HUDEP-2 (cell line): ENCODE measurements at regions not wholly inside any gene's neighbourhood (a gene's known extent, or its start where the extent isn't known, plus 50 kb on each side); places are given as distances from the start of the nearest gene placed in this dataset.
"Not testable (repeated sequence)": the region's sequence is repeated elsewhere in the genome, so short reads cannot be mapped to it uniquely, and the experiment has no call there.

ENCODE experiments used
- DNase-seq, 76 experiments: peaks; one replicate each; lab custom pipeline; 2025; ENCODE audit not compliant: unreplicated experiment in 76 of 76; lab: John Stamatoyannopoulos, UW

DNA sequence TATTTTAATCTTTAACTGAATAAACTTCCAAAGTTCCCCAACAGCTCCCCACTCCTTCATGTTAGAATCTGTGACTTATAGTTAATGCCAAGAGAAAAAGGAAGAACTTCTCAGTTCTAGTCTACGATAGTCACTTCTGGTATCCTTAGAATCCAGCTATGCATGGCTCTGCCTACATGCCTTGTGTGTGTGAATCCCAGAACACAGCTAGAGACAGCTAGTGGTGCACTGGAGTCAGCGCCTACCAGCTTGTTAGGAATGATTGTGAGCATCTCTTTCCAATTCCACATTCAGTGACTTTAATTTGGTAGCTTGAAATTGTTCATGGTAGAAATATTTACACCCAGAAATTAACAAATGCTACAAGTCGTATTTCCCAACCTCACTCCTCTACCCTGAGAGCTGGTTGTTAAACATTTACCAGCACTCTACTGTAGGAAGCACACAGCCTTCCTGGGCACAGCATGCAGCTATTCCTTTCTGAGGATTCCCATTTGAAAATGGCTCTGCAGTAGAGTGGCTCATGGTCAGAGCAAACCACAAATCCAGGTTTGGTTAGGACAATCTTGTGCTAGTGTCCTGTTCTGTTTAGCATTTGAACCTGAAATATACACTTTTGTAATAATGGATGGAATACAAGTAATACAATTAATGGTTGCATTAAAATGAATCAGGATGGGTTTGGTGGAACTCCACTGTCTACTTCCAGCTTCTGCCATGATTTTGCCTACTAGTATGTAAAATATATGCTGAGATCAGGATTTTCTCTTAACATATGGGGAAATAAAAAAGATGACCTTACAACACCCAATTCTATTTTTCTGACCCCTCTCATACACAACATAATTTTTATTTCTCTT is 371.0 kb upstream of the GBE1 start:
- DNase-seq = no peak

DNA sequence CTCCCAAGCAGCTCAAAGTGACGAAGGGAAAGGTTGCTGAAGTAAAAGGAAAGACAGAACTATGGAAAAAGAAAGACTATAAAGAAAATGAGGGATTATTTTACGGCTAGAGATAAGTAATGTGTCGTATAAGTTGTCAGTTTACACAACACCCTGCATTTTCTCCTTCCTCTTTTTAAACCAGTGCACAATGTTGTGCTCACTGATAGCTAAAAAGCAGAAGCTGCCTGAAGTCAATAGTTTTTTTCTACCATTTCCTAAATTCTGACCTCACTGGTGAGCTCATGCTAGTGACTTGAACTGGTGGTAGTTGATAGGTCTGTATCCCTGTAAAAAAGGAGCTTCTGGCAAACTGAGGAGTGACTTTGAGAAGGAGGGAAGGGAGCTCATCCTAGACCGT is 368.6 kb upstream of the GBE1 start:
- peak in 3 of 76 experiments; percentile 3 to 17 (median 17) for DNase-seq

DNA sequence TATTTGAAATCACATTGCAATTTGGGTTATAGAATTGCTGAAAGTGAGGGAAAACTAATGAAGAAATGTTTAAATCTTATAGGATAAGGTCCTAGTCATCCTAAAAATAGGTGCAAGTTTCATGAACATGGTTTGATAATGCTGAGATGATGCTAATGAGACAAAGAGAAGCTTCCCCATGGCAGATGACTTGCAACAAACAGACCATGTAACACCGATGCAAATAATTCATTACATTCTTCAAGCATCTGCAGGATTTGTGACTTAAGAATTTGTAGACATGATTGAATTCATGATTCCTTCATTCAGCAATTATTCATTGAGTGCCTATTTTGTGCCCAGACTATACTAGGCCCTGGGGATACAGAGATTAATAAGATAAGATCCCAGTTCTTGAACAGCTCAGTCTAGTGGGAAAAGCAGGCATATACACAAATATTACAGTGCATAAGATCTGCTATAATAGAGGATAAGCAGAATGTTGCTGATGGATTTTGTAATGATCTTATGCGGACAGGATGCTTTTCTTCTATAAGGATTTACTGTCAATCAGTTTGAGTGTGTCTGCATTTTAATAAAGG is 367.9 kb upstream of the GBE1 start:
- DNase-seq = no peak

DNA sequence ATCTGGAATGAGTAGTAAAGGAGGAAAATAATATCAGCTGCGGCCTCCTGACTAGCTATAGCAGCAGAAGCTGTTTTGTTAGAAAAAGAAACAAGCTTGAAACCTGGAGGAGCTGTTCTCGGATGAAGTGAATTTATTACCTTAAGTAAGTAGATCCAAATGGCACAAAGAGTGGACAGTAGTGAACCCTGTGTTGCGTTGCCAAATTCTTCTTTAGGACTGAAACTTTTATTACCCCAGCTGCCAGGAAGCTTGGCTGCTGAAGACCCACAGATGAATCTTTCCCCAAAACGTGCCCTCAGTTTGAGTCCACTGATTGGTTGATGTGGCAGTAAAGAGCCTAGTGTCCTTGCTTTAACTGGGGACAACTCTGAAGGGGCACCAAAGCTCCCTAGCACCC is 366.8 kb upstream of the GBE1 start:
- no peak for DNase-seq

- no peak for DNase-seq
Measured at GRCh38 chr3:82122554-82123345, 361.3 kb upstream of the GBE1 start.

GRCh38 chr3:82114589-82114988 is 353.1 kb upstream of the GBE1 start:
- no peak for DNase-seq

DNA sequence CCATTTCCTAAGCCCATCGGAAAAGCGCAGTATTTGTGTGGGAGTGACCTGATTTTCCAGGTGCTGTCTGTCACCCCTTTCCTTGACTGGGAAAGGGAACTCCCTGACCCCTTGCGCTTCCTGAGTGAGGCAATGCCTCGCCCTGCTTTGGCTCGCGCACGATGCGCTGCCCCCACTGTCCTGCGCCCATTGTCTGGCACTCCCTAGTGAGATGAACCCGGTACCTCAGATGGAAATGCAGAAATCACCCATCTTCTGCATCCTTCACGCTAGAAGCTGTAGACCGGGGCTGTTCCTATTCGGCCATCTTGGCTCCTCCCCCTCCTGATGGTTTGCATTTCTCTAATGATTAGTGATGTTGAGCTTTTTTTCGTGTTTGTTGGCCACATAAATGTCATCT is 349.3 kb upstream of the GBE1 start:
- DNase-seq = not testable (repeated sequence)

GRCh38 chr3:82103241-82103640 is 341.8 kb upstream of the GBE1 start:
- DNase-seq = no peak

DNA sequence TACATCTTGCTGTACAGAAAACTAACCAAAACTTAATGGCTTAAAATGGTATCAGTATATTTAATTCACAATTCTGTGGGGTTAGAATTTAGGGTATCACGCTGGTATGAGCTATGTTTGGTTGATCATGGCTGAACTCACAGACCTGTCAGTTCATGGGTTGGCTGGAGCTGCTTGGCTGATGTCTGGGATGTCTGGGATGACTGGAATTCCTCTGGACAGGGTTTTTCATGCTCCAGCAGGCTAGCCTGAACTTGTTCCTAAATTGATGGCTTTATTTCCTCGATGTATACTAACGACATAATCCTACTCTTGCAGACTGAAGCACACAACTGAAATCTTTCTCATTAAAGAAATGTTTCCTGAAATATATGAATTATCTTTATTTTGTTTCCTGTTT is 338.9 kb upstream of the GBE1 start:
- DNase-seq = no peak

GRCh38 chr3:82093641-82094040 is 332.2 kb upstream of the GBE1 start:
- no peak for DNase-seq

DNA sequence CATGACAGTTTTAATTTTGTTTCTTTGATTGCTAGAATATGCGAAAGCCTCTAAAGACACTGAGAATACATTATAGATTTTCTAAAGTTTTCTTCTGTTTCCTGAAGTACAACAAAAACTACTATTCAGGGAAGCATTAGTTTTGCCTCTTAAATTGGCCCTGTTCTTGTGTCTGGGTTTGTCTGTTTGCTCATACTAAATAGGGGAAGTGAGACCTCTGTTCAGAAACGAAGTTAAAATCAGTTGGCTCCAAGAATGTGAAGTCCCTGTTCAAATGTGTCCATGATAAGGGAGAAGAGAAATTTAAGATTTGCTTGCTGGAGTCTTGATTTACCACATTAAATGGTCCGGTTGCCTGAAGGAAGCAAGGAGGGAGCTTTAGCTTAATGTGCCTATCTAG is 327.3 kb upstream of the GBE1 start:
- no peak for DNase-seq

- DNase-seq = no peak
Measured at GRCh38 chr3:82087958-82088357, 326.5 kb upstream of the GBE1 start.

DNA sequence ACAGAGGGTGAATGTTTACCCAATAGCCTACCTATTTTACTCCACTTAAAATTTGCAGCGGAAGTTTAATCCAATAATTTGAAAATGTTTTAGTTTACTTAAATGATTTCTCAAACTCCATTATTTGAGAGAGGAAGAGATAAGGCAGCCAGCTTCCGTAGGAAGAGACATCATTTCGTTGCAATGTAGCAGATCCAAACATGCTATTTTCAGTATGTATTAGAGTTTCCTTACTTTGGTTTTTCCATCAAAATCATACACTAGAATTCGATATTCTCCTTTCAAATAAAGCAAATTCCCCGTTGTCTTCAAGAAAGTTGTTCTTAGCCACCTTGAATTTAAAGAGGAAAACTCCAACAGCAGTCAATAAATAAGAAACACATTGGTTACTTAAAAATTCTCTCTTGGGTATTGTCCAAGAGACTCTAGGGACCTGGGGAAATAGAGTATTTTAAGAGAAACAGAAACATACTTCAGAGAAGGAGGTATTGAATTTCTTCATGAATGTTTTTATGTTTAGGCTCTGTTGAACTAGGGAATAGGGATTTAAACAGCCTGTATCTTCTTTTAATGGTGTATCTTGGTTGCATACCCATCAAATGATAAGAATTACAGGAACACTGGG is 324.5 kb upstream of the GBE1 start:
- DNase-seq = no peak

DNA sequence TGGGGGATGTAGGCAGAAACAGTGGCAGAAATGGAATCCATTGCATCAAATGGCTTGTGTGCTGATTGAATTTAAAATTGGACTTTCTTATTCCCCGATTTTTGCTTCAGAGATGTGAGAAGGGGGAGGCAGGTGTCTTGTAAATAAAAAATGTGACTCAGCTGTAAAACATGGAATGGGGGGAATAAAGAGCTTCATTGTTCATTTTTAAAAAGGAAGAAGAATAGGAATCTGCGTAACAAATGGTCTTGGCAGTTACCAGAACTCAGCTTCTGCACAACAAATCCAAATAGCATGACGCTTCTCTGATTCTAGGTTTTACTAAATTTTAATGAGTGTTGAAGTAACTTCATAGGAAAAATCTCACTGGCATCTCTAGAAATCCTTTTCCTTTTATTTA is 323.9 kb upstream of the GBE1 start:
- DNase-seq = no peak

- no peak for DNase-seq
Measured at GRCh38 chr3:82084824-82085223, 323.4 kb upstream of the GBE1 start.

DNA sequence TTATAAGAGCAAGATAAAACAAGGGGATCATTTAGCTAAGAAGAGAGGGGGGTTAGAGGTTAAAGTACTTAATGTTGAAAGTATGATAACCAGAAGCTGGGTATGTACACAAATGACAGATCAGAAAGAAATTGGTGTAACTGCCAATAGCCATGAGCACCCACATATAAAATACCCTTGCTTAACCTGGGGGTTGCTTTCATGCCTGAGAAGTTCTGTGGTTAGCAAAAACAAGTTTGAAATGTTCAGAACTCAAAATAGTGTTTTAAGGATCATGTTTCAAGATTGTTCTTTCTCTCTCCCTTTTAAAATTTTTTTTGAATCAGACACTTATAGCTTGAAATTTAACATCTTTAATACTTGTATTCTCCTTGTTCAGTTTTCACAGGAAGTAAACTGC is 321.4 kb upstream of the GBE1 start:
- no peak for DNase-seq

- no peak for DNase-seq
Measured at GRCh38 chr3:82081351-82081750, 319.9 kb upstream of the GBE1 start.

DNA sequence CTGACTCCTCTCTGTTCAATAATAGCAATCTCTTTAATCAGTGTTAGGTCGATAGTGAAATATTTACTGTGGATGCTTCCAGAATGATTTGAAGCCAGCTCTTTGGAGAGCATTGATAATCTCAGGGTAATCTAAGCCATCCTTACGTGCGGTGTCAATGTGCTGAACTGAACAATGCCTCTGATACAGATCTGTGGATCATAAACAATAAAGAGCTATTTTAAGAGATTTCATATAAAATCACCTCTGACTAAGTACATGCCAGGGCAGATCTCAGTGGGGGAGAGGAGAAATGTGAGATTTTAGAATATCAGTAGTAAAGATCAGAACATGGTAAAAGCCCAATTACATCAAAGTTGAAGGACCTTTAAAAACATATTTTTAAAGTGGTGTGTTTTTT is 319.3 kb upstream of the GBE1 start:
- DNase-seq = no peak

- no peak for DNase-seq
Measured at GRCh38 chr3:82080261-82080660, 318.8 kb upstream of the GBE1 start.

DNA sequence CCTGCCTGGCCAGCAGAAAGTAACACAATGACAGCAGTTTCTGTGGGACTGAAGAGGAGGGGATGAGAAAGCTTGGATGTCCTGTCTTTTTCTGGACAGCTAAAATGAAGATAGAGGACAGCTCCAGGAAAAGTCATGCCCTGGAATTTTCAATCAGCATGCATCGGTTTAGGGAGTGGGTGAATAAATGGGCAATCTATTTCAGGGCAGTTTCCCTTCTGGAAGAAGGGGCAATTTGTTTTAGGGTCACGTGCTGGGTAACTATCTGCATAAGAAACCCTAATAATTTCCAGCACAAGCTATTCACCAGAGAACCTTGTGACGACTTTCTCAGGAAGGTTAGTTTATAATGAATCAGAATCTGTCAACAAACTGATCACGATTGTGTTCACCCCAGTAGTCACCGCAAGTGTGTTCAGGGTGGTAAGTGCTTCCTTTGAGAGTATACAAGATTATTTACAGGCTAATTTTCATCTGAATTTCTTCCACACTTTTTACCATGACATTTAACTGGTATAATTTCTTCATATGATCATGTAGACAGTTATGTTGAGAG is 318.0 kb upstream of the GBE1 start:
- DNase-seq = no peak

DNA sequence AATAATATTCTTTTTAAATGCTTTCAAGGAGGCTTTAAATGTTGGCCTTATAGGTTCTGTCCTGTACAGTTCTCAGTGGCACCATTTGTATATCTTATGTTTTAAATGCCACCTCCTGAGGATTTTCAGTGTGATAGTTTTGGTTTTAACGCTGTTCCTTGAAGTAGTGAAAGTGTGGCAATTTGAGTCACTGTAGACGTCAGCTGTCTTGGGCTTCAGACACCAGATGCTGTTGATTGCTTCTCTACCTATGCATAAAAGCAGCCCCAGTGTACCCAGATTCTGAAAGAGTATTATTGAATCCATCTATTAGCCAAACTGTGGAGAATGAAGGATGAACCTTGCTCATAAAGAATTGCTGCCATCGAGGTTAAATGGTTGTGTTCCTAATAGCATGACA is 316.8 kb upstream of the GBE1 start:
- DNase-seq = no peak
